ENCODE measurements at regions not wholly inside any gene's neighbourhood (a gene's known extent, or its start where the extent isn't known, plus 50 kb on each side); places are given as distances from the start of the nearest gene placed in this dataset.
"Not testable (repeated sequence)": the region's sequence is repeated elsewhere in the genome, so short reads cannot be mapped to it uniquely, and the experiment has no call there.

DNA sequence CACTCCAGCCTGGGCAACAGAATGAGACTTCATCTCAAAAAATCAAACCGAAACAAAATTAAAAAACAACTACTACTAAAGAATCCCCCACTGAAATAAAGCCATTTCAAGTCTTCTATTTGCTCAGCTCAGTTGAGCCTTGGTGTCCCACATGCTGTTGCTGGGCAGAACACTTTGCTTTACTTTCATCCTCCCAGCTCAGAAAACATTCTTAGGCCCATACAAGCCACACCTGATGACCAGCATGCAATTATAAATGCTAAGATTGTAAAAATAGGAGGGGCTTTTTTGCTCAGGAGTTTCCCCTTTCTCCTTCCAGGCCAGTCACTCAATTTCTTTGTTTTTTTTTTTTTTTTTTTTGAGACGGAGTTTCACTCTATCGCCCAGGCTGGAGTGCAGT is 94.6 kb upstream of the PRSS12 start:
- TF ChIP-seq, protein P1, sequence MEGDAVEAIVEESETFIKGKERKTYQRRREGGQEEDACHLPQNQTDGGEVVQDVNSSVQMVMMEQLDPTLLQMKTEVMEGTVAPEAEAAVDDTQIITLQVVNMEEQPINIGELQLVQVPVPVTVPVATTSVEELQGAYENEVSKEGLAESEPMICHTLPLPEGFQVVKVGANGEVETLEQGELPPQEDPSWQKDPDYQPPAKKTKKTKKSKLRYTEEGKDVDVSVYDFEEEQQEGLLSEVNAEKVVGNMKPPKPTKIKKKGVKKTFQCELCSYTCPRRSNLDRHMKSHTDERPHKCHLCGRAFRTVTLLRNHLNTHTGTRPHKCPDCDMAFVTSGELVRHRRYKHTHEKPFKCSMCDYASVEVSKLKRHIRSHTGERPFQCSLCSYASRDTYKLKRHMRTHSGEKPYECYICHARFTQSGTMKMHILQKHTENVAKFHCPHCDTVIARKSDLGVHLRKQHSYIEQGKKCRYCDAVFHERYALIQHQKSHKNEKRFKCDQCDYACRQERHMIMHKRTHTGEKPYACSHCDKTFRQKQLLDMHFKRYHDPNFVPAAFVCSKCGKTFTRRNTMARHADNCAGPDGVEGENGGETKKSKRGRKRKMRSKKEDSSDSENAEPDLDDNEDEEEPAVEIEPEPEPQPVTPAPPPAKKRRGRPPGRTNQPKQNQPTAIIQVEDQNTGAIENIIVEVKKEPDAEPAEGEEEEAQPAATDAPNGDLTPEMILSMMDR (conservative IDR thresholded peaks at IDR 0.05 in 1 of 2, IDR thresholded peaks at IDR 0.05 in 1 of 2; ENCODE audit: extremely low read depth in 1 of 2, insufficient read depth in 1 of 2, low read depth in 1 of 2, low read length in 2 of 2) = not testable (repeated sequence)
- not testable (repeated sequence) for TF ChIP-seq EZH2 (IDR thresholded peaks at IDR 0.05; ENCODE audit: borderline replicate concordance, low read length)
